Upper lobe of left lung (tissue), 4 donors: ENCODE measurements at regions not wholly inside any gene's neighbourhood (a gene's known extent, or its start where the extent isn't known, plus 50 kb on each side); places are given as distances from the start of the nearest gene placed in this dataset.

ENCODE experiments used
- EP300 ChIP-seq, 4 donors: sonication (generic); formaldehyde crosslinking; IDR thresholded peaks; one replicate each; pipeline ENCODE4 v1.5.1; 2017; ENCODE audit warnings: antibody characterized with exemption in 4 of 4, control low read depth in 2 of 4
- POLR2A ChIP-seq, 4 donors: fragments of 450-650 bp; IDR thresholded peaks; one replicate each; pipeline ENCODE4 v1.5.1; 2016 to 2017; ENCODE audit warnings: antibody characterized with exemption in 4 of 4, mild to moderate bottlenecking in 2 of 4
- POLR2AphosphoS5 ChIP-seq, 2 donors: sonication (generic); formaldehyde crosslinking; IDR thresholded peaks; one replicate each; pipeline ENCODE4 v1.5.1; 2017; ENCODE audit warnings: antibody characterized with exemption in 2 of 2
- TF ChIP-seq, protein P1 (sequence below), 6 experiments: fragments of 450-650 bp in 4 of 6; fragments of 200-600 bp in 2 of 6; sonication (generic) in 2 of 6; IDR thresholded peaks; one replicate each; pipeline ENCODE4 v1.5.1; 2016 to 2019; ENCODE audit warnings: antibody characterized with exemption in 6 of 6

DNA sequence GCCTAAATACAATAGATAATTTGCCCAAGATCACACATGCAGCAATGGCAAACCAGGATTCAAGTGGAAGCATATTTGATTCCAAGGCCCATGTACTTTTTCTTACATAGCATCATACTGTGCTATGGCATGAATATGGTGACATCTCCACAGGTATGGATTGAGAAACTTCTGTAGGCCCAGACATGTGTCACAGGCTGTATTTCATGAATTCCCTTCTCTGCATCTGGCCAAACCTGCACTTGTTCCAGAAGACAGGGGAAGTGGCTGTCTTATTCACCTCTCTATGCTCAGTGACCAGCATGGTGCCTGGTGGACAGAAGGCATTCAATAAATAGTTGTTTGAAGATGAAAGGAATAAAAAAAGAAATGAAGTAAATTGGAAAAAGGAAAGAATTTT, 77.3 kb upstream of the TMEM164 start:
- TF ChIP-seq POLR2A (IDR thresholded peaks at IDR 0.05) = no peak
- TF ChIP-seq, protein P1, sequence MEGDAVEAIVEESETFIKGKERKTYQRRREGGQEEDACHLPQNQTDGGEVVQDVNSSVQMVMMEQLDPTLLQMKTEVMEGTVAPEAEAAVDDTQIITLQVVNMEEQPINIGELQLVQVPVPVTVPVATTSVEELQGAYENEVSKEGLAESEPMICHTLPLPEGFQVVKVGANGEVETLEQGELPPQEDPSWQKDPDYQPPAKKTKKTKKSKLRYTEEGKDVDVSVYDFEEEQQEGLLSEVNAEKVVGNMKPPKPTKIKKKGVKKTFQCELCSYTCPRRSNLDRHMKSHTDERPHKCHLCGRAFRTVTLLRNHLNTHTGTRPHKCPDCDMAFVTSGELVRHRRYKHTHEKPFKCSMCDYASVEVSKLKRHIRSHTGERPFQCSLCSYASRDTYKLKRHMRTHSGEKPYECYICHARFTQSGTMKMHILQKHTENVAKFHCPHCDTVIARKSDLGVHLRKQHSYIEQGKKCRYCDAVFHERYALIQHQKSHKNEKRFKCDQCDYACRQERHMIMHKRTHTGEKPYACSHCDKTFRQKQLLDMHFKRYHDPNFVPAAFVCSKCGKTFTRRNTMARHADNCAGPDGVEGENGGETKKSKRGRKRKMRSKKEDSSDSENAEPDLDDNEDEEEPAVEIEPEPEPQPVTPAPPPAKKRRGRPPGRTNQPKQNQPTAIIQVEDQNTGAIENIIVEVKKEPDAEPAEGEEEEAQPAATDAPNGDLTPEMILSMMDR (IDR thresholded peaks at IDR 0.05) = no peak
- no peak for TF ChIP-seq POLR2AphosphoS5 (IDR thresholded peaks at IDR 0.05)
- no peak for TF ChIP-seq EP300 (IDR thresholded peaks at IDR 0.05)
